GM12892 (cell line): ENCODE measurements at regions not wholly inside any gene's neighbourhood (a gene's known extent, or its start where the extent isn't known, plus 50 kb on each side); places are given as distances from the start of the nearest gene placed in this dataset.

Experiments used
- POLR2A ChIP-seq: IDR thresholded peaks from 2 replicates; pipeline ENCODE4 v1.6.1; 2011; ENCODE audit warnings: low read depth, low read length, control low read depth
- POLR2AphosphoS5 ChIP-seq: IDR thresholded peaks from 2 replicates; pipeline ENCODE4 v1.6.1; 2011; ENCODE audit warnings: low read depth, low read length, control low read depth
- TAF1 ChIP-seq: IDR thresholded peaks from 2 replicates; pipeline ENCODE4 v1.6.1; 2011; ENCODE audit warnings: low read depth, mild to moderate bottlenecking, control low read depth, low read length, borderline replicate concordance

- TF ChIP-seq POLR2AphosphoS5 (no peak), TAF1 (no peak), POLR2A (no peak)
Measured at GRCh38 chr12:59382282-59383078, 213.3 kb upstream of the SLC16A7 start.
